HG03025 (cell line): ENCODE measurements at regions not wholly inside any gene's neighbourhood (a gene's known extent, or its start where the extent isn't known, plus 50 kb on each side); places are given as distances from the start of the nearest gene placed in this dataset.
"Not testable (repeated sequence)": the region's sequence is repeated elsewhere in the genome, so short reads cannot be mapped to it uniquely, and the experiment has no call there.

Source experiments
- ATAC-seq: cut with Tn5 transposase; IDR thresholded peaks from one replicate; pipeline ENCODE4 v1.9.1; 2021; ENCODE audit warnings: mild to moderate bottlenecking, moderate library complexity; ENCODE audit not compliant: unreplicated experiment, low FRiP score

- no peak for ATAC-seq
Measured at GRCh38 chr2:53167227-53167626, 600.4 kb upstream of the CHAC2 start.

GRCh38 chr2:53150146-53150545 is 617.5 kb upstream of the CHAC2 start:
- ATAC-seq: no peak

DNA sequence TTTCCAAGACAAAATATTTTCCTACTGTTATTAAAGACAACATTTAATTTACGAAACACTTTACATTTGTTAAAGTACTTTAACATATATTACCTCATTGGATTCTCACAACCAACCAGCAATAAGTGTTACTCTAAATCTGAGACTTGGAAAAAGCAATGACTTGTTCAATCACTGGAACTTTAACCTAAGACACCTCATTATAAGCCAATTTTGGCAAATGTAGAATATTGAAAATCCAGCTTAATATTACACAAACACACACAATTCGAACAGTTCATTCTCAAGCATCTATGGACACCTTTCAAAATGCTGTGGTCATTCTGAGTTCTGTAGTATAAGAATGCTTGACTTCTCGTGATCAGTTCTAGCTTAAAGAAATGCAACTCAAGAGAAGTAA is 619.4 kb upstream of the CHAC2 start:
- no peak for ATAC-seq

GRCh38 chr2:53131416-53131815 is 636.2 kb upstream of the CHAC2 start:
- ATAC-seq: no peak

- ATAC-seq: no peak
Measured at GRCh38 chr2:53130441-53130943, 637.1 kb upstream of the CHAC2 start.

DNA sequence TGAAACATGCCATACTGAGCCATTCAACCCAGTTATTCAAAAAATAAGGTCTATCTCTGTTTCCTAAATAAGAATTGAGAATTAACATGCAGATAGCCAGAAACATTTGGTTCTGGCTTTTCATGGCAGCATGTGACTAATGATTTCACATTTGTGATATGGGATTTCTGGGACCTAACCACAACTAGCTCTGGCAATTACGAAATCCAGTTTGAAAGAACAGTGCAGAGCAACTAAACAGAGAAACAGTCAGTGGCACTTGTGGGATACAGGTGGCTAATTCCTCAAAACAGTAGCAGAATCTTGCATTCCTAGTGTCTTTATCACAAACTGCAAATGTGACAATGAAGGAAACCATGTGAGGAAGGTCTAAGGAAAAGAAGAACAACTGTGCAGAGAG is 637.8 kb upstream of the CHAC2 start:
- ATAC-seq: no peak

DNA sequence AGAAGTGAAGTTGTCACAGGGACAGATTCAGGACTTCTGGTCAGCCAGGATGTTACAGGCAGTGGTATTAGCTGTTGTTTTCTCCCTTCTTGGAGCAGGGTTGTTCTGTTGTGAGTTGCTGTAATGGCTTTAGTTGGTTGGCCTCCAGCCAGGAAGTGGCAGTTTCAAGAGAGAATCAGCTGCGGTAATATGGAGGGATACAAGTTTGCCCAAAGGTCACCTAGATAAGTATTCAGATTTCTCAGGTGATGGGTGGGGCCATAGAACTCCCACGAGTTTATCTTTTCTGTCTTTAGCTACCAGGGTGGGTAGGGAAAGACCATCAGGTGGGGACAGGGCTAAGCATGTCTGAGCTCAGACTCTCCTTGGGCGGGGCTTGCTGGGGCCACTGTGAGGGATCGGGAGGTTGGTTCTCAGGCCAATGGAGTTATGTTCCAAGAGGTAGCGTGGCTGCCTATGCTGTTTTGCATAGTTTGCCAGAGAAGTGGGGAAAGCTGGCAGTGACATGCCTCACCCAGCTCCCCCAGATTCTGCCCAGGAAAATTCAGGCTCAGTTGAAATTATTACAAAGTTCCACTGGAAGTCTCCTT is 640.4 kb upstream of the CHAC2 start:
- no peak for ATAC-seq

DNA sequence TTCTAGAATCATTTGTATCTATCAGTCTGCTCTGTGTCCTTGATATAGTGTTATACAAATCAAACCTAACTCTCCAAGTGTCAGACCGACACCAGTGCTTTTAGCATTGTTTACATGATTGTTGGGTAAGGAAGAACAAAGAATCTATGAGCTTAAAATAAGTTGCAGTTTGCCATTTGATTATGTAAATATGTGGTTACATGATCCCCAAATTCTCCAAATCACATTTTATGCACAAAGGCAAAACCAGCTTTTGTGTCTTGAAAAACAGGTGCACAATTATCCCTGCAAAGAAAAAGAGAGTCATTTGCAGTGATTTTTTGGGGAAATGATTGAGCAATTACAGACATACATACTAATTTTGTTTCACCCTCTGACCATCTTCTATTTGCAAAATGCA is 652.6 kb upstream of the CHAC2 start:
- no peak for ATAC-seq

DNA sequence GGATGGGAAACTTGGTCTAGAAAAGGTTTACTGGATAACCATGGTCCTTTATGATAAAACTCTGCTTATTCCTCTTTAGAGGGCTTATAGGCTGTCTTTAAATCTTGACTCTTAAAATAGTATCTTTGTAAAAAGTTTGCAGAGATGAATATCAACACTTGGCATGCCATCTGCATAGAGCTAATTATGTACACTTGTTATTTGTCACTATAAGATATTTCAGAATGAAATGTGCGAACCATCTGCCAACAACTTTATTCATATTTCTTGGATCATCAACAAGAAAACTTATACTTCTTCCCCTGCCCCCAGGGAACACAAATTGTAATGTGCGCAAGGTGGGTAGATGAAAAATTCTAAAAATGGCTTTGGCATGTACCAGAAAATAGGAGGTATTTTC is 653.0 kb upstream of the CHAC2 start:
- ATAC-seq: no peak

DNA sequence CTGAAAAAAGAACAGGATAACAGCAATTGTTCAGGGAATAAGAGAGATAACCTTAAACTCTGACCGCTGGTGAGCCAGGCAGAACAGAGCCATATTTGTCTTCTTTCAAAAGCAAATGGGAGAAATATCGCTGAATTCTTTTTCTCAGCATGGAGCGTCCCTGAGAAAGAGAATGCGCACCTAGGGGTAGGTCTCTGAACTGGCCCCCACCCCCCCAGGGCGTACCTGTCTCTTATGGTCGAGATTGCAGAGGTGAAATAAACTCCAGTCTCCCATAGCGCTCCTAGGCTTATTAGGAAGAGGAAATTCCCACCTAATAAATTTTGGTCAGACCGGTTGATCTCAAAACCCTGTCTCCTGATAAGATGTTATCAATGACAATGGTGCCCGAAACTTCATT is 655.2 kb upstream of the CHAC2 start:
- not testable (repeated sequence) for ATAC-seq

GRCh38 chr2:53111406-53111805 is 656.2 kb upstream of the CHAC2 start:
- no peak for ATAC-seq

GRCh38 chr2:53111004-53111403 is 656.6 kb upstream of the CHAC2 start:
- no peak for ATAC-seq

GRCh38 chr2:53108246-53108645 is 659.4 kb upstream of the CHAC2 start:
- no peak for ATAC-seq

DNA sequence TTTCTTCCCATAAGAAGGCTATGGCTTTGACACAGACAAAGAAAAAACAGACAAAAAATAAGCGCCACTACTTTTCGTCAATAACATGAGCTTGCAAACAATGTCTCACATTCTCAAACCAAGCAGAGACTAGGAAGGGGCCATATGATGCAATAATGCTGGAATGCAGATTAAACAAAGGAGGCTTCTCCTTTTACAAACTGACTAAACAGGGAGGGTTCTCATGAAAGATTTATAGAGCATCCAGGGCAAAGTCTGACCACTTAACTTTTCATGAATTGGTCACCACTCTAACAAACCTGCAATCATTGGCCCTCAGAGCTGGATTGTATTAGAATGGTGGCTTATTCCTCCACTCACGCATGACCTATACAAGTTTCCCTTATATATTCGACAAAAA is 663.3 kb upstream of the CHAC2 start:
- no peak for ATAC-seq

DNA sequence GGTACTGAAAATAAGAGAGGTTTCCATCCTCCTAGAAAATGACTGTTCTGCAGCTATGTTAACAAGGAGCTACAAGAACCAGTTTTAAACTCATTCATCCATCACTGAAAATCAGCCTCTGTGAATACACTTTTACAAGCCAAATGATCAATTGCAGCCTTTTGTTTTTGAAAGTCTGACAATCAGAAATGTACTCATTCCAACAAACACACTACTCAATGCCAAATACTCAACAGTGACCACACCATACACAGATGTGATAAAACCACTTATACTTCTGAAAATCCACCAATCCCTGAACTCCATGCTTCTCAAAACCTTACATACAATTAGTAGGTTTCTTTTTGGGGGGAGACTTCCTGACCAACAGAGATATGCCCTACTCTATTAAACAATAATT is 663.9 kb upstream of the CHAC2 start:
- no peak for ATAC-seq

GRCh38 chr2:53098696-53099078 is 668.9 kb upstream of the CHAC2 start:
- ATAC-seq: no peak

DNA sequence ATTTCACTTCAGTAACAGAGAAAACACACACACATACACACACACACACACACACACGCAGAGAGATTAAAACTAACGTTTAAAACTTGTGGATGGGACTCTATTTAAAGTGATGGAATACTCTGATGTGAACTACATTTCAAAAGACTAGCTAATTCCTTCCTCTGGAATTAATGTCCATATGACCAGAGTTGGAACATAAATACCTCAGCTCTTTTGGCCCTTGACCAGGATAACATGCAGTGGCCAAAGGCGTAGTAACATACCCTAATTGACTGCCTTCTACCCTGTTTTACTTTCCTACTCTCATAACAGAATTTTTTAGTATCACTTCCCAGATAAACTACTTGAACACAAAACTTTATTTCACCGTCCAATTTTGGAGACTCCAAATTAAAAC is 671.3 kb upstream of the CHAC2 start:
- ATAC-seq: no peak

DNA sequence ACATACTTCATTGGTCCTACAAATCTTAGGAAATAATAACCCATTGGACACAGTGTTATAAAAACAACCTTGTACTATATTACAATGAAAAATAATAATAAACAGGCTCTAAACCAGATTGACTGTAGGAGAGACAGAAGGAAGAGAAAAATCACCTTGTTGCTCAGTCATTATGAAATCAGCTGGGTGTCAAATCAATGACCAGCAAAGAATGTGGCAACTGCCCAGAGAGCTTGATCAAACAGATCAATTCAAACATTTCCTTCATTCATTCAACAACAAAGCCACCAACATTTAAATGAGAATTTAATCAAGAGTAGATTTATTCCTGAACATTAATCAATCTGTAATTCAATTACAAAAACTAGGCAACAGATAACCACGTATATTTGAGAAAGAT is 671.9 kb upstream of the CHAC2 start:
- ATAC-seq: no peak

DNA sequence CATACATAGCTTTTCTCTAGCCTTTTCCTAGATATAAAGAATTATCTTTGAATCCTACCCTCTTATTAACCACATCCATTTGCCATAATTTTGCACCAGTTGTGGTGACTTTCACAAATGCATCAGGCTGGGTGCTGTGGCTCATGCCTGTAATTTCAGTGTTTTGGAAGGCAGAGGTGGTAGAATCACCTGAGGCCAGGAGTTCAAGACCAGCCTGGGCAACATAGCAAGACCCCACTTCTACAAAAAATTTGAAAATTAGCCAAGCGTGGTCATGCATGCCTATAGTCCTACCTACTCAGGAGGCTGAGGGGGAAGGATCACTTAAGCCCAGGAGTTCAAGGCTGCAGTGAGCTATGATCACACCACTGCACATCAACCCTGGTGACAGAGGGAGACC is 672.4 kb upstream of the CHAC2 start:
- no peak for ATAC-seq

- ATAC-seq: no peak
Measured at GRCh38 chr2:53093355-53093754, 674.2 kb upstream of the CHAC2 start.

- ATAC-seq: no peak
Measured at GRCh38 chr2:53091183-53091582, 676.4 kb upstream of the CHAC2 start.

DNA sequence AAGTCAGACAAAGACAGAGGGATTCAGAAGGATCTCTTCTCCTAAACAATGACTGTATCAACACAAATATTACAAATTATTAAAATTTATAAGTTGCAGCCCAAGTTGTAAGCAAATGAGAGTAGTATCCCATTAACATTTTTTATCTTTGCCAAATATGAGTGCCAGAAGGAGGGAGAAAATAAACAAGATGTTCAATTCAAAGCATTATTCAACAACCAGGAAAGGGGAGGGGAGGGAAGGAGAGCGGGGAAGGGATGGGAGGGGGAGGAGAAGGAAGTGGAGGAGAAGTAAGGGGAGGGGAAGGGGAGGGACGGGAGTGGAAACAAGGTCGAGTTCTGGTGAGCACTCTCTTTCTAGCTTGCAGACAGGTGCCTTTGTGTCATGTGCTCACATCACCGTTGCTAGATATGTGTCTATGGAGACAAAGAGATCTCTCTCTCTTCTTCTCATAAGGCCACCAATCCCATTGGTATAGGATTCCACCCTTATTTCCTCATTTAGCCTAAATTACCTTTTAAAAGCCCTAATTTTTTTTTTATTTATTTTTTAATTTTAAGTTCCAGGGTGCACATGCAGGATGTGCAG is 679.6 kb upstream of the CHAC2 start:
- no peak for ATAC-seq
